Omental fat pad (tissue), 3 donors: ENCODE measurements at regions not wholly inside any gene's neighbourhood (a gene's known extent, or its start where the extent isn't known, plus 50 kb on each side); places are given as distances from the start of the nearest gene placed in this dataset.

Experiments
- ATAC-seq: fragments of 150-250 bp; one replicate; pipeline ENCODE4 v1.9.1; 2016; ENCODE audit warnings: mild to moderate bottlenecking, moderate library complexity; ENCODE audit not compliant: low FRiP score
- DNase-seq: peaks from one replicate; pipeline ENCODE4 v3.0.0-alpha.2; 2019; ENCODE audit warnings: low spot score
- CTCF ChIP-seq, 3 donors: fragments of 450-650 bp; IDR thresholded peaks; one replicate each; pipeline ENCODE4 v1.5.1; 2016 to 2017; ENCODE audit warnings: antibody characterized with exemption in 3 of 3, mild to moderate bottlenecking in 3 of 3, moderate library complexity in 2 of 3

GRCh38 chr5:164998590-164998989 lies 1493.2 kb downstream of the MAT2B start:
- DNase-seq (no peak), ATAC-seq (no peak)
- TF ChIP-seq CTCF (IDR thresholded peaks at IDR 0.05), result no peak

- DNase-seq (no peak), ATAC-seq (no peak)
- TF ChIP-seq CTCF (IDR thresholded peaks at IDR 0.05), result no peak
Measured at GRCh38 chr5:165000479-165001190, 1495.2 kb downstream of the MAT2B start.

GRCh38 chr5:165003283-165003682 lies 1497.9 kb downstream of the MAT2B start:
- ATAC-seq, result no peak
- no peak for TF ChIP-seq CTCF (IDR thresholded peaks at IDR 0.05)
- no peak for DNase-seq

- DNase-seq, result no peak
- TF ChIP-seq CTCF (IDR thresholded peaks at IDR 0.05), result no peak
- ATAC-seq, result no peak
Measured at GRCh38 chr5:165004175-165004574, 1498.8 kb downstream of the MAT2B start.

GRCh38 chr5:165014439-165014838 lies 1509.0 kb downstream of the MAT2B start:
- no peak for ATAC-seq
- TF ChIP-seq CTCF (IDR thresholded peaks at IDR 0.05), result no peak
- DNase-seq, result no peak

GRCh38 chr5:165015126-165015525 lies 1509.7 kb downstream of the MAT2B start:
- no peak for TF ChIP-seq CTCF (IDR thresholded peaks at IDR 0.05)
- DNase-seq, result no peak

GRCh38 chr5:165015547-165015946 lies 1510.1 kb downstream of the MAT2B start:
- no peak for DNase-seq
- TF ChIP-seq CTCF (IDR thresholded peaks at IDR 0.05), result no peak
- ATAC-seq, result no peak

More at GRCh38 chr5:165015126-165015525, 1509.7 kb downstream of the MAT2B start:
- ATAC-seq, result no peak
